Body of pancreas (tissue), 4 donors: ENCODE measurements at regions not wholly inside any gene's neighbourhood (a gene's known extent, or its start where the extent isn't known, plus 50 kb on each side); places are given as distances from the start of the nearest gene placed in this dataset.

Experiments used
- ATAC-seq: fragments of 150-250 bp; one replicate; pipeline ENCODE4 v1.9.1; 2016
- DNase-seq, 4 donors: peaks; one replicate each; pipeline ENCODE4 v3.0.0-alpha.2; 2019
- H3K27ac ChIP-seq, 4 donors: fragments of 200-600 bp; sonication (generic); 1 replicate in 3 of 4; 2 replicates in 1 of 4; pipeline versions ENCODE4 v1.5.1 to v1.6.1; 2016 to 2019; ENCODE audit warnings: mild to moderate bottlenecking in 1 of 4, mixed read lengths in 1 of 4, moderate library complexity in 1 of 4
- H3K27me3 ChIP-seq, 2 donors: fragments of 200-600 bp; sonication (generic); one replicate each; pipeline ENCODE4 v1.6.0; 2016; ENCODE audit warnings: mild to moderate bottlenecking in 1 of 2
- H3K36me3 ChIP-seq, 2 donors: fragments of 200-600 bp; sonication (generic); replicated peaks in 1 of 2; 2 replicates each; pipeline ENCODE4 v1.5.1; 2016; ENCODE audit warnings: low read depth in 2 of 2; ENCODE audit not compliant: insufficient read depth in 1 of 2
- H3K4me1 ChIP-seq: fragments of 200-600 bp; sonication (generic); one replicate; pipeline ENCODE4 v1.6.0; 2016
- H3K4me3 ChIP-seq, 2 donors: fragments of 200-600 bp; sonication (generic); 1 replicate in 1 of 2; 2 replicates in 1 of 2; pipeline ENCODE4 v1.5.1; 2016 to 2019
- H3K9me3 ChIP-seq, 3 donors: fragments of 200-600 bp; sonication (generic); 1 replicate in 2 of 3; 2 replicates in 1 of 3; pipeline ENCODE4 v1.5.1; 2016
- CTCF ChIP-seq, 7 experiments: fragments of 450-650 bp in 4 of 7; fragments of 200-600 bp in 3 of 7; sonication (generic) in 3 of 7; IDR thresholded peaks; one replicate each; pipeline ENCODE4 v1.5.1; 2016 to 2019; ENCODE audit warnings: antibody characterized with exemption in 7 of 7
- POLR2A ChIP-seq, 3 donors: fragments of 450-650 bp; IDR thresholded peaks; one replicate each; pipeline ENCODE4 v1.6.1; 2016; ENCODE audit warnings: antibody characterized with exemption in 3 of 3, mild to moderate bottlenecking in 2 of 3
- WGBS, 2 donors: methylation state at CpG; one replicate each; pipeline ENCODE4 v1.1.5; 2017; 5-methylcytosine and 5-hydroxymethylcytosine counted together
- intact Hi-C: fragments of 100-400 bp; cut with DNase I; formaldehyde crosslinking; loops from one replicate; pipeline ENCODE4 v1.15.1; 2023

- no peak overlapping the region for H3K27ac ChIP-seq
- no peaks in the 10 kb centered on the region for H3K9me3 ChIP-seq
- H3K4me3 ChIP-seq, result no peak overlapping the region
- no peaks in the 10 kb centered on the region for H3K36me3 ChIP-seq
- ATAC-seq, result no peak
- no peaks in the 10 kb centered on the region for H3K4me1 ChIP-seq
- TF ChIP-seq POLR2A (IDR thresholded peaks at IDR 0.05) (no peak), CTCF (IDR thresholded peaks at IDR 0.05) (no peak)
- no peaks in the 10 kb centered on the region for H3K27me3 ChIP-seq
- DNase-seq, result no peak
- intact Hi-C loops, result no loop called here
Observed at GRCh38 chr5:86797677-86798076, 179.9 kb downstream of the COX7C start.

- TF ChIP-seq POLR2A (IDR thresholded peaks at IDR 0.05) (no peak), CTCF (IDR thresholded peaks at IDR 0.05) (no peak)
- ATAC-seq, result no peak
- H3K27ac ChIP-seq, result no peak overlapping the region
Observed at GRCh38 chr5:86806206-86806605, 188.5 kb downstream of the COX7C start.

GRCh38 chr5:86807046-86808031 is 189.6 kb downstream of the COX7C start:
- Histone ChIP-seq H3K4me3 (no peak overlapping the region), H3K36me3 (no peaks in the 10 kb centered on the region), H3K27me3 (no peaks in the 10 kb centered on the region), H3K9me3 (no peaks in the 10 kb centered on the region), H3K4me1 (no peaks in the 10 kb centered on the region), H3K27ac (no peak overlapping the region)
- TF ChIP-seq CTCF (IDR thresholded peaks at IDR 0.05) (peak in 1 of 7 experiments; percentile 13), POLR2A (IDR thresholded peaks at IDR 0.05) (no peak)
- intact Hi-C loops, result no loop called here
- WGBS, 2 donors, result 37 to 43% methylated on average over 3 of the region's 3 CpGs
- ATAC-seq (no peak), DNase-seq (no peak)

More at GRCh38 chr5:86806206-86806605, 188.5 kb downstream of the COX7C start:
- intact Hi-C loops, result no loop called here
- no peak for DNase-seq
- Histone ChIP-seq H3K36me3 (no peaks in the 10 kb centered on the region), H3K4me3 (no peak overlapping the region), H3K27me3 (no peaks in the 10 kb centered on the region), H3K4me1 (no peaks in the 10 kb centered on the region), H3K9me3 (no peaks in the 10 kb centered on the region)
- WGBS, 2 donors, result 56 to 88% methylated on average over 1 of the region's 1 CpG

GRCh38 chr5:86814315-86814714 is 196.6 kb downstream of the COX7C start:
- ATAC-seq, result no peak

More at GRCh38 chr5:86814315-86814714, 196.6 kb downstream of the COX7C start:
- Histone ChIP-seq H3K27me3 (no peaks in the 10 kb centered on the region), H3K4me3 (no peak overlapping the region), H3K36me3 (no peaks in the 10 kb centered on the region), H3K27ac (no peak overlapping the region), H3K4me1 (no peaks in the 10 kb centered on the region), H3K9me3 (no peaks in the 10 kb centered on the region)
- DNase-seq, result no peak
- intact Hi-C loops, result no loop called here
- no peak for TF ChIP-seq POLR2A (IDR thresholded peaks at IDR 0.05)
- no peak for TF ChIP-seq CTCF (IDR thresholded peaks at IDR 0.05)
- WGBS, 2 donors, result 71 to 74% methylated on average over 1 of the region's 1 CpG
